Esophagus muscularis mucosa (tissue), 4 donors: ENCODE measurements at regions not wholly inside any gene's neighbourhood (a gene's known extent, or its start where the extent isn't known, plus 50 kb on each side); places are given as distances from the start of the nearest gene placed in this dataset.

Experiments used
- DNase-seq: peaks from one replicate; pipeline ENCODE4 v3.0.0-alpha.2; 2017; ENCODE audit errors: extremely low spot score
- H3K27ac ChIP-seq, 4 donors: fragments of 200-600 bp; sonication (generic); replicated peaks in 1 of 4; 1 replicate in 3 of 4; 2 replicates in 1 of 4; pipeline ENCODE4 v1.5.1; 2016 to 2019; ENCODE audit warnings: mild to moderate bottlenecking in 1 of 4
- H3K27me3 ChIP-seq, 4 donors: fragments of 200-600 bp; sonication (generic); one replicate each; pipeline versions ENCODE4 v1.5.1 to v1.6.0; 2016 to 2019
- H3K36me3 ChIP-seq, 4 donors: fragments of 200-600 bp; sonication (generic); one replicate each; pipeline ENCODE4 v1.5.1; 2016 to 2019
- H3K4me1 ChIP-seq, 4 donors: fragments of 200-600 bp; sonication (generic); one replicate each; pipeline ENCODE4 v1.5.1; 2016 to 2019
- H3K4me3 ChIP-seq, 4 donors: fragments of 200-600 bp; sonication (generic); 1 replicate in 2 of 4; 2 replicates in 2 of 4; pipeline ENCODE4 v1.5.1; 2016 to 2019; ENCODE audit warnings: mild to moderate bottlenecking in 4 of 4, moderate library complexity in 1 of 4
- H3K9me3 ChIP-seq, 4 donors: fragments of 200-600 bp; sonication (generic); 1 replicate in 3 of 4; 2 replicates in 1 of 4; pipeline ENCODE4 v1.5.1; 2016 to 2019
- CTCF ChIP-seq, 3 experiments: fragments of 200-600 bp in 2 of 3; fragments of 450-650 bp in 1 of 3; sonication (generic) in 2 of 3; IDR thresholded peaks; one replicate each; pipeline ENCODE4 v1.5.1; 2017 to 2019; ENCODE audit warnings: antibody characterized with exemption in 3 of 3, mild to moderate bottlenecking in 2 of 3, moderate library complexity in 1 of 3
- EP300 ChIP-seq: sonication (generic); formaldehyde crosslinking; IDR thresholded peaks from one replicate; pipeline ENCODE4 v1.6.1; 2017; ENCODE audit warnings: antibody characterized with exemption
- POLR2A ChIP-seq: fragments of 450-650 bp; IDR thresholded peaks from one replicate; pipeline ENCODE4 v1.6.1; 2017; ENCODE audit warnings: antibody characterized with exemption, moderate library complexity, mild to moderate bottlenecking, low read depth
- POLR2AphosphoS5 ChIP-seq, 2 donors: sonication (generic); formaldehyde crosslinking; IDR thresholded peaks; one replicate each; pipeline ENCODE4 v1.6.1; 2017; ENCODE audit warnings: antibody characterized with exemption in 2 of 2
- WGBS: methylation state at CpG from one replicate; pipeline ENCODE4 v1.1.5; 2018; 5-methylcytosine and 5-hydroxymethylcytosine counted together
- intact Hi-C: fragments of 100-400 bp; cut with DNase I; formaldehyde crosslinking; loops from one replicate; pipeline ENCODE4 v1.15.1; 2023

- no peak overlapping the region for H3K27ac ChIP-seq
- TF ChIP-seq CTCF (IDR thresholded peaks at IDR 0.05) (no peak), POLR2AphosphoS5 (IDR thresholded peaks at IDR 0.05) (no peak), POLR2A (no peak), EP300 (no peak)
- no peak for DNase-seq
- 73% methylated on average over 4 of the region's 4 CpGs for WGBS
- no peaks in the 10 kb centered on the region for H3K9me3 ChIP-seq
- H3K36me3 ChIP-seq = no peaks in the 10 kb centered on the region
- no peaks in the 10 kb centered on the region for H3K4me1 ChIP-seq
- H3K27me3 ChIP-seq = peaks cover 0 to 14% (median 0%) of the 10 kb centered on the region in 4 donors
- intact Hi-C loops = no loop called here
- H3K4me3 ChIP-seq = no peak overlapping the region
These were observed 402.8 kb downstream of the VPS13C start for GRCh38 chr15:61657461-61657860.

- 99% methylated on average over 11 of the region's 11 CpGs for WGBS
- peak; percentile 79 for DNase-seq
- Histone ChIP-seq H3K9me3 (no peaks in the 10 kb centered on the region), H3K27ac (no peak overlapping the region), H3K36me3 (no peaks in the 10 kb centered on the region), H3K27me3 (peaks cover 0 to 6% (median 0%) of the 10 kb centered on the region in 4 donors), H3K4me3 (no peak overlapping the region), H3K4me1 (no peaks in the 10 kb centered on the region)
- TF ChIP-seq POLR2A (no peak), CTCF (IDR thresholded peaks at IDR 0.05) (no peak), EP300 (no peak), POLR2AphosphoS5 (IDR thresholded peaks at IDR 0.05) (no peak)
- intact Hi-C loops = no loop called here
These were observed 403.9 kb downstream of the VPS13C start for GRCh38 chr15:61656391-61656790.

- Histone ChIP-seq H3K27me3 (peaks cover 0 to 11% (median 0%) of the 10 kb centered on the region in 4 donors), H3K27ac (no peak overlapping the region), H3K9me3 (no peaks in the 10 kb centered on the region), H3K4me1 (no peaks in the 10 kb centered on the region), H3K4me3 (no peak overlapping the region), H3K36me3 (no peaks in the 10 kb centered on the region)
- WGBS = 89% methylated on average over 3 of the region's 3 CpGs
- intact Hi-C loops = no loop called here
- TF ChIP-seq CTCF (IDR thresholded peaks at IDR 0.05) = no peak
- TF ChIP-seq EP300 = no peak
- no peak for TF ChIP-seq POLR2AphosphoS5 (IDR thresholded peaks at IDR 0.05)
- no peak for TF ChIP-seq POLR2A
- DNase-seq = peak; percentile 84
These were observed 404.4 kb downstream of the VPS13C start for GRCh38 chr15:61655881-61656280.

- no peak overlapping the region for H3K27ac ChIP-seq
- 94% methylated on average over 12 of the region's 12 CpGs for WGBS
- peak; percentile 83 for DNase-seq
- H3K27me3 ChIP-seq = peaks cover 0 to 11% (median 0%) of the 10 kb centered on the region in 4 donors
- H3K36me3 ChIP-seq = no peaks in the 10 kb centered on the region
- intact Hi-C loops = no loop called here
- no peaks in the 10 kb centered on the region for H3K4me1 ChIP-seq
- no peaks in the 10 kb centered on the region for H3K9me3 ChIP-seq
- H3K4me3 ChIP-seq = no peak overlapping the region
- no peak for TF ChIP-seq EP300
These were observed 405.3 kb downstream of the VPS13C start for GRCh38 chr15:61654918-61655317.

GRCh38 chr15:61654002-61654740 is 406.1 kb downstream of the VPS13C start:
- TF ChIP-seq CTCF (IDR thresholded peaks at IDR 0.05) = no peak
- no peak for TF ChIP-seq EP300
- no peak for TF ChIP-seq POLR2AphosphoS5 (IDR thresholded peaks at IDR 0.05)
- no peak for TF ChIP-seq POLR2A
- Histone ChIP-seq H3K27ac (no peak overlapping the region), H3K4me1 (no peaks in the 10 kb centered on the region), H3K9me3 (no peaks in the 10 kb centered on the region), H3K4me3 (no peak overlapping the region), H3K36me3 (no peaks in the 10 kb centered on the region), H3K27me3 (peaks cover 0 to 11% (median 0%) of the 10 kb centered on the region in 4 donors)
- intact Hi-C loops = no loop called here
- peak; percentile 84 for DNase-seq
- WGBS = 87% methylated on average over 7 of the region's 9 CpGs
